ENCODE measurements at regions not wholly inside any gene's neighbourhood (a gene's known extent, or its start where the extent isn't known, plus 50 kb on each side); places are given as distances from the start of the nearest gene placed in this dataset.

- Histone ChIP-seq H3K36me3 (ENCODE audit: insufficient read depth, low read length) (no peaks in the 10 kb centered on the region), H3K4me1 (ENCODE audit: insufficient read depth, low read length) (no peaks in the 10 kb centered on the region), H2AFZ (ENCODE audit: low read length) (no peak overlapping the region), H3K9me3 (ENCODE audit: low read depth, low read length) (no peaks in the 10 kb centered on the region), H3K4me2 (ENCODE audit: insufficient read depth, low read length) (no peak overlapping the region), H3K79me2 (ENCODE audit: insufficient read depth, low read length) (no peaks in the 10 kb centered on the region), H4K20me1 (ENCODE audit: insufficient read depth, low read length) (no peaks in the 10 kb centered on the region), H3K27me3 (ENCODE audit: insufficient read depth, low read length) (no peaks in the 10 kb centered on the region), H3K27ac (ENCODE audit: low read depth, low read length) (no peak overlapping the region), H3K4me3 (ENCODE audit: insufficient read depth, low read length) (no peak overlapping the region)
- no peak for TF ChIP-seq CTCF (IDR thresholded peaks at IDR 0.05; ENCODE audit: extremely low read depth, low read depth, low read length)
- no peak for DNase-seq (ENCODE audit: insufficient read length, low spot score, missing footprints)
These were observed 128.4 kb upstream of the C21orf91 start for GRCh38 chr21:17947531-17947930.

- Histone ChIP-seq H3K4me2 (ENCODE audit: insufficient read depth, low read length) (no peak overlapping the region), H3K27ac (ENCODE audit: low read depth, low read length) (no peak overlapping the region), H3K27me3 (ENCODE audit: insufficient read depth, low read length) (no peaks in the 10 kb centered on the region), H3K9me3 (ENCODE audit: low read depth, low read length) (no peaks in the 10 kb centered on the region), H3K36me3 (ENCODE audit: insufficient read depth, low read length) (no peaks in the 10 kb centered on the region), H3K4me1 (ENCODE audit: insufficient read depth, low read length) (no peaks in the 10 kb centered on the region), H4K20me1 (ENCODE audit: insufficient read depth, low read length) (no peaks in the 10 kb centered on the region), H3K79me2 (ENCODE audit: insufficient read depth, low read length) (no peaks in the 10 kb centered on the region), H2AFZ (ENCODE audit: low read length) (no peak overlapping the region), H3K4me3 (ENCODE audit: insufficient read depth, low read length) (no peak overlapping the region)
- TF ChIP-seq CTCF (IDR thresholded peaks at IDR 0.05; ENCODE audit: extremely low read depth, low read depth, low read length), result no peak
- no peak for DNase-seq (ENCODE audit: insufficient read length, low spot score, missing footprints)
These were observed 111.9 kb upstream of the C21orf91 start for GRCh38 chr21:17931080-17931479.

- Histone ChIP-seq H3K4me3 (ENCODE audit: insufficient read depth, low read length) (no peak overlapping the region), H4K20me1 (ENCODE audit: insufficient read depth, low read length) (no peaks in the 10 kb centered on the region), H3K36me3 (ENCODE audit: insufficient read depth, low read length) (no peaks in the 10 kb centered on the region), H3K4me2 (ENCODE audit: insufficient read depth, low read length) (no peak overlapping the region), H3K27ac (ENCODE audit: low read depth, low read length) (no peak overlapping the region), H2AFZ (ENCODE audit: low read length) (no peak overlapping the region), H3K9me3 (ENCODE audit: low read depth, low read length) (no peaks in the 10 kb centered on the region), H3K4me1 (ENCODE audit: insufficient read depth, low read length) (no peaks in the 10 kb centered on the region), H3K79me2 (ENCODE audit: insufficient read depth, low read length) (no peaks in the 10 kb centered on the region), H3K27me3 (ENCODE audit: insufficient read depth, low read length) (no peaks in the 10 kb centered on the region)
- DNase-seq (ENCODE audit: insufficient read length, low spot score, missing footprints), result no peak
- TF ChIP-seq CTCF (IDR thresholded peaks at IDR 0.05; ENCODE audit: extremely low read depth, low read depth, low read length), result no peak
These were observed 110.9 kb upstream of the C21orf91 start for GRCh38 chr21:17930093-17930492.

GRCh38 chr21:17929510-17929909 lies 110.4 kb upstream of the C21orf91 start:
- H3K79me2 ChIP-seq (ENCODE audit: insufficient read depth, low read length), result no peaks in the 10 kb centered on the region
- H3K4me2 ChIP-seq (ENCODE audit: insufficient read depth, low read length), result no peak overlapping the region
- H3K9me3 ChIP-seq (ENCODE audit: low read depth, low read length), result no peaks in the 10 kb centered on the region
- no peak overlapping the region for H3K27ac ChIP-seq (ENCODE audit: low read depth, low read length)
- H2AFZ ChIP-seq (ENCODE audit: low read length), result no peak overlapping the region
- no peaks in the 10 kb centered on the region for H3K4me1 ChIP-seq (ENCODE audit: insufficient read depth, low read length)
- no peak overlapping the region for H3K4me3 ChIP-seq (ENCODE audit: insufficient read depth, low read length)
- TF ChIP-seq CTCF (IDR thresholded peaks at IDR 0.05; ENCODE audit: extremely low read depth, low read depth, low read length), result no peak
- H3K36me3 ChIP-seq (ENCODE audit: insufficient read depth, low read length), result no peaks in the 10 kb centered on the region
- no peaks in the 10 kb centered on the region for H4K20me1 ChIP-seq (ENCODE audit: insufficient read depth, low read length)
- DNase-seq (ENCODE audit: insufficient read length, low spot score, missing footprints), result no peak
- no peaks in the 10 kb centered on the region for H3K27me3 ChIP-seq (ENCODE audit: insufficient read depth, low read length)
